GM12878 (cell line): ENCODE measurements at regions not wholly inside any gene's neighbourhood (a gene's known extent, or its start where the extent isn't known, plus 50 kb on each side); places are given as distances from the start of the nearest gene placed in this dataset.

Source experiments
- ATAC-seq: fragments of 200-7000 bp; cut with Tn5 transposase; 3 replicates; pipeline ENCODE4 v1.9.1; 2020; ENCODE audit warnings: mild to moderate bottlenecking, moderate library complexity
- BruUV-seq: library from RNA; stranded (reverse); fragments of 400-500 nt; replicated peaks from 2 replicates; lab custom pipeline; 2021; lab: Mats Ljungman, UMichigan
- CTCF ChIA-PET: fragments of 300-600 bp; sonication (Branson Sonifier 250); formaldehyde crosslinking; extraction: SDS; loops from one replicate; lab custom pipeline; 2021; ENCODE audit warnings: inconsistent platforms; lab: Yijun Ruan, JAX
- POLR2A ChIA-PET: fragments of 350-600 bp; formaldehyde crosslinking; extraction: SDS; loops from one replicate; lab custom pipeline; 2021; ENCODE audit warnings: inconsistent platforms; lab: Charles Lee
- RAD21 ChIA-PET: fragments of 300-600 bp; sonication (Branson Sonifier 250); formaldehyde crosslinking; loops from one replicate; lab custom pipeline; 2023; ENCODE audit warnings: antibody characterized with exemption; ENCODE audit not compliant: unreplicated experiment; lab: Charles Lee
- SMC1A ChIA-PET: fragments of 300-600 bp; sonication (Branson Sonifier 250); formaldehyde crosslinking; loops from one replicate; lab custom pipeline; 2023; ENCODE audit not compliant: unreplicated experiment, uncharacterized antibody; lab: Charles Lee
- DNase-seq: peaks from one replicate; pipeline ENCODE4 v3.0.0-alpha.2; 2011; ENCODE audit warnings: low read depth, low spot score
- FAIRE-seq: peaks from 3 replicates; lab custom pipeline; 2011; peaks lifted over from hg19 to GRCh38; lab: Jason Lieb, UNC
- H2AFZ ChIP-seq: 2 replicates; pipeline ENCODE4 v1.6.0; 2011; ENCODE audit warnings: low read depth, low read length, control low read depth; ENCODE audit not compliant: control insufficient read depth
- H3K27ac ChIP-seq: 2 replicates; pipeline ENCODE4 v1.5.1; 2011; ENCODE audit warnings: control low read depth; ENCODE audit not compliant: control insufficient read depth, insufficient read depth
- H3K27me3 ChIP-seq, 2 experiments: replicated peaks in 1 of 2; 2 replicates each; pipeline versions ENCODE4 v1.6.0 to v1.6.1; 2011; ENCODE audit warnings: low read length in 1 of 2; ENCODE audit not compliant: control insufficient read depth in 2 of 2, insufficient read depth in 2 of 2
- H3K36me3 ChIP-seq, 2 experiments: 2 replicates each; pipeline ENCODE4 v1.5.1; 2011; ENCODE audit warnings: low read length in 1 of 2; ENCODE audit not compliant: control insufficient read depth in 2 of 2, insufficient read depth in 2 of 2
- H3K4me1 ChIP-seq: 2 replicates; pipeline ENCODE4 v1.6.1; 2011; ENCODE audit warnings: mild to moderate bottlenecking, low read length, moderate library complexity, mixed read lengths; ENCODE audit not compliant: control insufficient read depth, insufficient read depth
- H3K4me2 ChIP-seq: 2 replicates; pipeline ENCODE4 v1.6.0; 2011; ENCODE audit warnings: control low read depth; ENCODE audit not compliant: control insufficient read depth, insufficient read depth
- H3K4me3 ChIP-seq: fragments of 200-600 bp; sonication (generic); 2 replicates; pipeline ENCODE4 v1.5.1; 2016
- H3K79me2 ChIP-seq: 2 replicates; pipeline ENCODE4 v1.6.0; 2011; ENCODE audit warnings: low read length; ENCODE audit not compliant: control insufficient read depth, insufficient read depth
- H3K9ac ChIP-seq: 2 replicates; pipeline ENCODE4 v1.8.0; 2011; ENCODE audit warnings: low read length, control low read depth, mixed read lengths; ENCODE audit not compliant: control insufficient read depth, insufficient read depth
- H3K9me3 ChIP-seq: replicated peaks from 3 replicates; pipeline ENCODE4 v1.5.1; 2011; ENCODE audit warnings: mild to moderate bottlenecking, low read length; ENCODE audit not compliant: control insufficient read depth, insufficient read depth
- H4K20me1 ChIP-seq: 2 replicates; pipeline ENCODE4 v1.6.0; 2011; ENCODE audit not compliant: control insufficient read depth, insufficient read depth
- KLF5 ChIP-seq: fragments of 450-650 bp; IDR thresholded peaks from 2 replicates; pipeline ENCODE4 v1.6.1; 2014; ENCODE audit warnings: mild to moderate bottlenecking; ENCODE audit not compliant: partially characterized antibody
- MTA2 ChIP-seq: fragments of 450-650 bp; IDR thresholded peaks from 2 replicates; pipeline ENCODE4 v1.6.1; 2016; ENCODE audit warnings: low read depth, mild to moderate bottlenecking, moderate library complexity
- MYC ChIP-seq: IDR thresholded peaks from 2 replicates; pipeline ENCODE4 v1.6.1; 2011; ENCODE audit warnings: mild to moderate bottlenecking, low read length, moderate library complexity, inconsistent platforms; ENCODE audit not compliant: insufficient read depth, insufficient replicate concordance, insufficient read length, severe bottlenecking
- NR2C1 ChIP-seq: fragments of 450-650 bp; IDR thresholded peaks from 2 replicates; pipeline ENCODE4 v1.6.1; 2017; ENCODE audit warnings: antibody characterized with exemption, mild to moderate bottlenecking, moderate library complexity
- PKNOX1 ChIP-seq: fragments of 450-650 bp; IDR thresholded peaks from 2 replicates; pipeline ENCODE4 v1.6.1; 2016; ENCODE audit warnings: mild to moderate bottlenecking
- RAD51 ChIP-seq: fragments of 450-650 bp; IDR thresholded peaks from 2 replicates; pipeline ENCODE4 v1.6.1; 2016; ENCODE audit warnings: moderate library complexity, mild to moderate bottlenecking, inconsistent platforms
- RB1 ChIP-seq: fragments of 450-650 bp; formaldehyde crosslinking; IDR thresholded peaks from 2 replicates; pipeline ENCODE4 v1.6.1; 2017; ENCODE audit warnings: mild to moderate bottlenecking, borderline replicate concordance
- SREBF1 ChIP-seq: IDR thresholded peaks from 2 replicates; pipeline ENCODE4 v1.6.1; 2012; ENCODE audit warnings: mild to moderate bottlenecking, low read length
- STAT1 ChIP-seq: fragments of 450-650 bp; conservative IDR thresholded peaks from 2 replicates; pipeline ENCODE4 v1.6.1; 2014; ENCODE audit warnings: antibody characterized with exemption, mild to moderate bottlenecking
- ZNF217 ChIP-seq: fragments of 450-650 bp; IDR thresholded peaks from 2 replicates; pipeline ENCODE4 v1.6.1; 2017; ENCODE audit warnings: antibody characterized with exemption, mild to moderate bottlenecking
- in situ Hi-C: fragments of 300-500 bp; cut with MboI; formaldehyde crosslinking; loops from 9 replicates; pipeline ENCODE4 v1.14.3; 2018; ENCODE audit warnings: mixed read lengths
- intact Hi-C: fragments of 100-400 bp; cut with micrococcal nuclease; formaldehyde crosslinking; loops from one replicate; pipeline ENCODE4 v1.14.2; 2022; ENCODE audit not compliant: unreplicated experiment
- TF ChIP-seq, protein P1 (sequence below): fragments of 450-650 bp; formaldehyde crosslinking; IDR thresholded peaks from 2 replicates; pipeline ENCODE4 v1.4.0; 2020; ENCODE audit warnings: mild to moderate bottlenecking, moderate library complexity

DNA sequence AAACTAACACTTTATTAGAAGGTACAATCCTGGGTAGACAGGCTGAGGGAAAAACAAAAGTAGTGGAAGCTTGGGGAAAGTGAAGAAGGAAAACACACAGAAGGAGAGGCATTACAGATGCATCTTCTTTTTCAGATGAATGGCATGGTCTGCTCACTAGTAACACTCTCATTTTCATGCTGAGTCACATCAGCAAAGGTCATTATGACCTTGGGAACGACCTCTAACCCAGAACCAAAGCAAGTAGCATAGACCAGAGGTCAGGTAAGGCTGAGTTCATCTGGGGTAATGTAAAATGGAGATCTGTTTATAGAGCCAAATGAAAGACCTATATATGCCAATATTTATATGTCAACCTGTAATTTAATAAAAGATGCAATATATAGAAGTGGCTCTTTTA is 294.4 kb upstream of the LRRTM4 start (continued):
- no peak for TF ChIP-seq STAT1
- no peak for TF ChIP-seq NR2C1
- TF ChIP-seq MYC, result no peak
- TF ChIP-seq MTA2, result no peak
- no peak for TF ChIP-seq PKNOX1
- TF ChIP-seq, protein P1, sequence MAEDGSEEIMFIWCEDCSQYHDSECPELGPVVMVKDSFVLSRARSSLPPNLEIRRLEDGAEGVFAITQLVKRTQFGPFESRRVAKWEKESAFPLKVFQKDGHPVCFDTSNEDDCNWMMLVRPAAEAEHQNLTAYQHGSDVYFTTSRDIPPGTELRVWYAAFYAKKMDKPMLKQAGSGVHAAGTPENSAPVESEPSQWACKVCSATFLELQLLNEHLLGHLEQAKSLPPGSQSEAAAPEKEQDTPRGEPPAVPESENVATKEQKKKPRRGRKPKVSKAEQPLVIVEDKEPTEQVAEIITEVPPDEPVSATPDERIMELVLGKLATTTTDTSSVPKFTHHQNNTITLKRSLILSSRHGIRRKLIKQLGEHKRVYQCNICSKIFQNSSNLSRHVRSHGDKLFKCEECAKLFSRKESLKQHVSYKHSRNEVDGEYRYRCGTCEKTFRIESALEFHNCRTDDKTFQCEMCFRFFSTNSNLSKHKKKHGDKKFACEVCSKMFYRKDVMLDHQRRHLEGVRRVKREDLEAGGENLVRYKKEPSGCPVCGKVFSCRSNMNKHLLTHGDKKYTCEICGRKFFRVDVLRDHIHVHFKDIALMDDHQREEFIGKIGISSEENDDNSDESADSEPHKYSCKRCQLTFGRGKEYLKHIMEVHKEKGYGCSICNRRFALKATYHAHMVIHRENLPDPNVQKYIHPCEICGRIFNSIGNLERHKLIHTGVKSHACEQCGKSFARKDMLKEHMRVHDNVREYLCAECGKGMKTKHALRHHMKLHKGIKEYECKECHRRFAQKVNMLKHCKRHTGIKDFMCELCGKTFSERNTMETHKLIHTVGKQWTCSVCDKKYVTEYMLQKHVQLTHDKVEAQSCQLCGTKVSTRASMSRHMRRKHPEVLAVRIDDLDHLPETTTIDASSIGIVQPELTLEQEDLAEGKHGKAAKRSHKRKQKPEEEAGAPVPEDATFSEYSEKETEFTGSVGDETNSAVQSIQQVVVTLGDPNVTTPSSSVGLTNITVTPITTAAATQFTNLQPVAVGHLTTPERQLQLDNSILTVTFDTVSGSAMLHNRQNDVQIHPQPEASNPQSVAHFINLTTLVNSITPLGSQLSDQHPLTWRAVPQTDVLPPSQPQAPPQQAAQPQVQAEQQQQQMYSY (CRISPR knock-in tag), result no peak
- TF ChIP-seq, all 136 proteins: peak for 0

DNA sequence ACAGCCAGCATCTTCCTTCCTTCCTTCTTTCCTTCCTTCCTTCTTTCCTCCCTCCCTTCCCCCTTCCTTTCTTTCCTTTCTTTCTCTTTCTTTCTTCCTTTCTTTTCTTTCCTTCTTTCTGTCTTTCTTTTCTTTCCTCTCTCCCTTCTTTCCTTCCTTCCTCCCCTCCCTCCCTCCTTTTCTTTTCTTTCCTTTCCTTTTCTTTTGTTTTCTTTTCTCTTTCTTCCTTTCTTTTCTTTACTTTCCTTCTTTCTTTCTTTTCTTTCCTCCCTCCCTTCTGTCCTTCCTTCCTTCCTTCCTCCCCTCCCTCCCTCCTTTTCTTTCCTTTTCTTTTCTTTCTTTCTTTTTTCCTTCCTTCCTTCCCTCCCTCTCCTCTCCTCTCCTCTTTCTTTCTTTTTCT is 296.0 kb upstream of the LRRTM4 start:
- no peaks in the 10 kb centered on the region for H4K20me1 ChIP-seq
- no TSS peak for BruUV-seq
- CTCF ChIA-PET, result interaction anchor here (0.7 kb wide), 1 partner anchor 371 kb away, joined by 6 read pairs; no protein-coding TSS in a partner anchor
- DNase-seq, result no peak
- H3K9me3 ChIP-seq, result no peaks in the 10 kb centered on the region
- H3K79me2 ChIP-seq, result no peaks in the 10 kb centered on the region
- no peak overlapping the region for H3K9ac ChIP-seq
- SMC1A ChIA-PET, result interaction anchor here (1.6 kb wide), 1 partner anchor 18 kb away, joined by 3 read pairs; no protein-coding TSS in a partner anchor
- H3K4me3 ChIP-seq, result no peak overlapping the region
- FAIRE-seq, result no peak
- H3K27ac ChIP-seq, result no peak overlapping the region
- ATAC-seq, result no peak
- H2AFZ ChIP-seq, result no peak overlapping the region
- in situ Hi-C loops, result no loop called here
- intact Hi-C loops, result no loop called here
- RAD21 ChIA-PET, result no interaction called here
- POLR2A ChIA-PET, result no interaction called here
- H3K4me2 ChIP-seq, result no peak overlapping the region
- TF ChIP-seq ZNF217, result no peak
- TF ChIP-seq RB1, result no peak
- no peak for TF ChIP-seq KLF5
- TF ChIP-seq SREBF1, result no peak
- no peak for TF ChIP-seq RAD51
- no peaks in the 10 kb centered on the region for H3K36me3 ChIP-seq
- no peaks in the 10 kb centered on the region for H3K4me1 ChIP-seq
- no peaks in the 10 kb centered on the region for H3K27me3 ChIP-seq
